Activated CD4-positive, alpha-beta T cell treated with anti-CD3 and anti-CD28 coated beads, Interleukin-10, Interleukin-2, amounts not matched to agents 100 ng/mL and 50 ng/mL, durations not matched to agents 16 hours and 8 hours (primary cell): ENCODE measurements at regions not wholly inside any gene's neighbourhood (a gene's known extent, or its start where the extent isn't known, plus 50 kb on each side); places are given as distances from the start of the nearest gene placed in this dataset.
"Not testable (repeated sequence)": the region's sequence is repeated elsewhere in the genome, so short reads cannot be mapped to it uniquely, and the experiment has no call there.

Experiments
- DNase-seq: peaks from one replicate; pipeline ENCODE4 v3.0.0-alpha.2; 2020

DNA sequence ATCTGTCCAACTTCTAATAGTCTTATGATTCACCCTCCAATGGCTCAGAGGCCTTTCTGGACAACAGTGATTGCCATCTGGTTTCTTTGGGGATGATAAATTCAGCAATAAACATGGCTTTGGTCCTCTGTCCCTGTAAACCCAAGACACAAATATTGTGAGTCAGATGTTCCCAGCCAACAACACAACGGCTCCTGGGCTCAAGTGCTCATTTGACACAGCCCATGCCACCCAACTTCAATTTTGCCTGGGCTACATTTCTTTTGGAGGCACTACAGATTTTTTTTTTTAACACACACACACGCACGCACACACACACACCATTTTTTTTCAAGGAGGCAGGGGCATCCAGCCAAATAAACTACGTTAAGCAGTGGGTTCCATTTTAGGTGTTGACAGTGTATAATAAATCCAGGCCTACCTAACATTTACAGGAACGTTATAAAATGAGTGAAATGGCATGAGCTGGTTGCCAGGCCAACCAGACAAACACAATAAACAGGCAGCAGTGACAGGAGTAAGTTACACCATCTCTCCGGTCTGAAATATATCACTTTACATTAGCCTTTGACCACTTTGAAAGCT is 939.9 kb upstream of the SOX9 start:
- no peak for DNase-seq

GRCh38 chr17:71183066-71183660 is 937.7 kb upstream of the SOX9 start:
- DNase-seq, result no peak

- DNase-seq, result no peak
Observed at GRCh38 chr17:71184716-71185115, 936.1 kb upstream of the SOX9 start.

DNA sequence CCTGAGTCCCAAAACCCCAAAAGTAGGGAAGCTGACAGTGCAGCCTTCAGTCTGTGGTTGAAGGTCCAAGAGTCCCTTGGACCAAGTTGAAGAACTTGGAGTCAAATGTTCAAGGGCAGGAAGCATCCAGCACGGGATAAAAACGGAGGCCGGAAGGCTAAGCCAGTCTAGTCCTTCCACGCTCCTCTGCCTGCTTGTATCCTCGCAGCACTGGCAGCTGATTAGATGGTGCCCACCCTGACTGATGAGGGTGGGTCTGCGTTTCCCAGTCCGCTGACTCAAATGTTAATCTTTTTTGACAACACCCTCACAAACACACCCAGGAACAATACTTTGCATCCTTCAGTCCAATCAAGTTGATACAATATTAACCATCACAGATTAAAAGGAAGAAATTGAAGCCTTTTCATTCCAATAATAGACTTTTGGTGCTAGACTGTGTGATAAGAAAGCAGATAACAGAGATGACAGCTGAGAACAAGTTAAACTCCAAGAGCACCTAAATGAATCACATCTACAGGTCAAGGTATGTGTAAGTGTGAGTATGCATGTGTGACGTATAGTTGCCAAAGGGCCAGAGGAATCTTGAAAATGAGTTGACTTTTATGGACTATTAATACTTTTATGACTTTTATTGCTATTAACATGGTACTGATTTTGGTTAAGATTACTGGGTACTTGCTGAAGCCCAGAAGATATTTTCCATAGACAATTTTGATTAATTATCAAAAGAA is 933.5 kb upstream of the SOX9 start:
- DNase-seq, result no peak

DNA sequence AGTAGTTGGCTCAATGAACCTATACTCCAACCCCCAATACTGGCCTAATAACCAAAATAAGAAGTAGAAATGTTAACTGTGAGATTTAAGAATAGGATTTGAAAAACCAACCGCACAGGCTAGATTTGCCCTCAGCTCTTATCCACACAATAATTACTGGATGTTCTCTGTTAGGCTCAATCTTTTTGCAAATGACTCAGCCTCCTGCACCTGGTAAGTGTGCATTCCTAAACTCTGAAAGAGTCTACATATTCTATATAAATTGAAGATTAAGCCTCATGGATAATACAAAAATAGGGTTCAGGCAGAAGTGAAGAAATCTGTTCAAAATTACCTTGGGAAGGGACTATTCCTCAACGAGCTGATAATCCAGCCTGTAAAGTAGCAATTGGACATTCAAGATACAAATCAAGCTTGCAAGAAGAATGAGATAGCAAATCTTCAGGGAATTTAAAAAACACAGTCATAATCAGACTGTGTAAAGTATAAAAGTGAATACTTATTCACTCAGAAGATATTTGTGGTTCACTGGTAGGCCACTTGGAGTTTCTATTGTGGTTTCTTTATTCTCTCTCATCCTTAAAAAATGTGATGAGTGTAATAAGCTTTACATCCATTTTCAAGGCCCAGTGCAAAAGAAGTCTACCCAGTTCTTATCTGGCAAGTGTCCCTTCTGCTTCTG is 931.9 kb upstream of the SOX9 start:
- DNase-seq, result no peak

GRCh38 chr17:71189493-71189831 is 931.4 kb upstream of the SOX9 start:
- no peak for DNase-seq

- DNase-seq, result no peak
Observed at GRCh38 chr17:71192039-71192555, 928.7 kb upstream of the SOX9 start.

DNA sequence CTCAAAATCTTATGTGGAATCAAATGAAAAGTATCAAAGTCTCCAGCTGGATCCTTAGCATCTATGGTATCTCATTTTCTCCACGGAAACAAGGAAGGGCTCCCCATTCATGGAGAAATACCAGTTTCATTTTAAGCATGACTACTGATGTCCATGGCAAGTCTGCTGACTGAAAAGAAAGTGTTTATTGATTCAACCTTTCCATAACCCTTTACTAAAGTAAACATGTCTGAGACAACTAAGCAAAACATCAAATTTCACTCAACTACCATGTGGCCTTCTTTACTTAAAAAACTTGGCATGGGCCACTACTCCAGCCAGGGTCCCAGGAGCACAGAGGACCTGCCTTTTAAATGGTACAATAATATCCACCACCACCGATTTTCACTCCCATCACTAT is 928.0 kb upstream of the SOX9 start:
- no peak for DNase-seq

GRCh38 chr17:71200597-71200996 is 920.2 kb upstream of the SOX9 start:
- DNase-seq, result no peak

DNA sequence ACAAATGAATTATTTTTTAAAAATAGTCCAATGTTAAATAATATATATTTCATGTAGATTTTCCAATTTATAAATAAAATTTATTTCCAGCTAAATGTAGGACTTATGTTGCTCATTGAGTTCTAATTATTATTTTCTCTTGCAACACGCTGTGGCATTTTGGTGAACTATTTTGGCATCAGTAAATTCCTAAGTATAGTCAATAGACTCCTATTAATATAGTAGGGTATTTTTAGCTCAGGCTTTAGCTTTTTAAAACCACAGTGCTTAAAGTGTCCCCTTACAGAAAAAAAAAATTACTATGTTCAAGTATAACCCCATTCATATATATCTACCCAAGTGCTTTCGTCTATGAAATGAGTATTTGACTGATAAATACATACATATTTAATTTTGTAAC is 919.2 kb upstream of the SOX9 start:
- DNase-seq, result no peak

DNA sequence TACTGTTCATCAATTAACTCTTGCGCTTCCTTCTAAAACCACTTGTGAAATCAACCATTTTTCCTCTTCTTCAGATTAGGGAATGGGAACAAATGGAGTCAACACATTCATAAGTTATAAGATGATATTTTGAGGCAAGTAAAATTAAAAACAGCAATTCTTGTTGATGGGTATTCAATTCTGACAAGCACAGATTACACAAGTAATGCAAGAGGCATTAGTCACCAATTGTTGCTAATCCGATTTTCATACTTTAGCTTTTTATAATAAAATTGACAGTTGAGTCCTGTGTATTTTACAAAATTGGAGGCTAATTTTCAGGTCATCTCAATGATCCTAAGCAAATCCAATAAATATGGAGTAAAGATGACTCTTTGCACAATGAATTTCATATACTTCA is 918.4 kb upstream of the SOX9 start:
- no peak for DNase-seq

DNA sequence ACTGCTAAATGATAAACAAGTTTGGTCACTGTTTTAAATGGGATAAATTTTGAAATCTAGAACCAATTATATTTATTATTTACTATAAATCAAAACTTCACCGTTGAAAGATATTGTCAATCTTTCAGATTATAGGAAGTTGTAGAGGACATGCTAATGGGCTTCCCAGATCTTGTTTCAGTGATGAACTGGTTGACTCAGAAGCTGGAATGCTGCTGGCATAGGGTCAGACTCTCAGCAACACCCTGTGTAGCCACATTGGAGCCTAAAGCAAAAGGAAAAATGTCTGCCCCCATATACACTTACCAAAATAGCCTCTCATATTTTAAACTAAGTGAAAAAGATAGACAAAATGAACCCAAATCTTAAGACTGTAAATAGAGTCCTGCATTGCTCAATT is 916.9 kb upstream of the SOX9 start:
- no peak for DNase-seq

DNA sequence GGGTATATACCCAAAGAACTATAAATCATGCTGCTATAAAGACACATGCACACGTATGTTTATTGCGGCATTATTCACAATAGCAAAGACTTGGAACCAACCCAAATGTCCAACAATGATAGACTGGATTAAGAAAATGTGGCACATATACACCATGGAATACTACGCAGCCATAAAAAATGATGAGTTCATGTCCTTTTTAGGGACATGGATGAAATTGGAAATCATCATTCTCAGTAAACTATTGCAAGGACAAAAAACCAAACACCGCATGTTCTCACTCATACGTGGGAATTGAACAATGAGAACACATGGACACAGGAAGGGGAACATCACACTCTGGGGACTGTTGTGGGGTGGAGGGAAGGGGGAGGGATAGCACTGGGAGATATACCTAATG is 914.9 kb upstream of the SOX9 start:
- DNase-seq, result not testable (repeated sequence)

GRCh38 chr17:71208111-71208704 is 912.6 kb upstream of the SOX9 start:
- DNase-seq, result no peak

DNA sequence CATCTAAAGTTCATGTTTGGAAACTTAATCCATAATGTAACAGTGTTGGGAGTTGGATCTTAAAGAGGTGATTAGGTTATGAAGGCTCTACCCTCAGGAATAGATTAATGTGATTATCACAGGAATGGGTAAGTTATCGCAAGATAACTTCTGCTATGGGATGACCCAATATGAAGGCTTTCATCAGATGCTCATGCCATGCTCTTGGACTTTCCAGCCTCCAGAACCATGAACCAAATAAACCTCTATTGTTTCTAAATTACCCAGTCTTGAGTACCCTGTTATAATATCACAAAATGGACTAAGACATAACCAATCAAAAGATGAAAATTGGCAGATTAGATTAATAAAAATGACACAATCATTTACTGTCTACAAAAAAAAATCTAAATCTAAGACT is 906.9 kb upstream of the SOX9 start:
- DNase-seq, result no peak

- no peak for DNase-seq
Observed at GRCh38 chr17:71217769-71218168, 903.1 kb upstream of the SOX9 start.

DNA sequence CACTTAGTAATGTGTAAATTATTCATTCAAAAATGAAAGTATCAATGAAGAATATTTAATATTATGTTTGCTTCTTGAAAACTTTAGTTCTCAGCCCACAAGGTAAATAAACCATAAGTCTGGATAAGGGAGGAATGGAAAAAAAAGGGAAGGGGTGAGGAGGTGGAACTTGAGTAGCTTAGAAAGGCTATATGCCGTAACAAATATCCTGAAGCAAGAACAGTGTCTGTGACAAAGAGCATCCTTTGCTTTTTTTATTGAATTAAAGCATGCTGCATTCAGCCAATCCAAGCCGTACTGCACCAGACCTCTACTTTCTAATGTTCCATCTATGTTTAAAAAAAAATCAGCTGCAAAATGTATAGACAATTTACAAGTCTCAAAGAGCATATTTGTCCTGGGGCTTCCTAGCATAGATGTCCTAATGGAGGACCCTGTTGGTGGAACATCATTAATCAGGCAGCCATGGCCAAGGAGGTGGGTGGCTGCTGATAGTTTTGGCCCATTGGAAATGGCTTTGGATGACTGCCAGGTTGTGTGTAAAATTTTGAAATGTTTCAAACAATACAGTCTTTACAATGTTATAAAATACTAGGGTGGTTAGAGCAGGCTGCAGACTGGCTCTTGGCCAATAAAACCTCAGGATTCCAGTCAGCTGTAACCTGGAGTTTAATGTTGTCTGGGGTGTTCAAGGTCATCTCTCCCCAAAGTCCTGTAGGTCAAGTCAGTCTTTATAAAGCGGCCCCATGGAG is 895.8 kb upstream of the SOX9 start:
- DNase-seq, result no peak

GRCh38 chr17:71227841-71228240 is 893.0 kb upstream of the SOX9 start:
- DNase-seq, result no peak

GRCh38 chr17:71229070-71229469 is 891.8 kb upstream of the SOX9 start:
- no peak for DNase-seq

GRCh38 chr17:71232801-71233559 is 887.8 kb upstream of the SOX9 start:
- DNase-seq, result no peak

DNA sequence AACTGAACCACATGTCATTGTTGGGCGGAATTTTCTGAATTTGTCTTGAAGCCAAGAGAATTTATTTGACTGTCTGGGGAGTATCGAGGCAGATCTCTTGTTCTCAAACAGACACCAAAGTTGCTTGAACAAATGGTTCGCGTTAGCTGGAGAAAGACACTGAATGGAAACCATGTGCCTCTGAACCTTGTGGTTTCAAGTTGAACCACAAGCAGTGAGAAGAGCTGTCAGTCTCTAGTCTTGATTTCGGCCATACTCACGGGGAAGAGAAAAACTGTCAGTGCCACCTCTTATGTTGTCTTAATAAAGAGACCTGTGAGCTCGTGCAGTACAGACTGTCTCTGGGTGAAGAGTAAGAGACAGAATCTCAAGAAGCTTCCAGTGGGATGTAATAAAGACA is 886.5 kb upstream of the SOX9 start:
- no peak for DNase-seq
